Type B pancreatic cell (in vitro differentiated cells): ENCODE measurements at regions not wholly inside any gene's neighbourhood (a gene's known extent, or its start where the extent isn't known, plus 50 kb on each side); places are given as distances from the start of the nearest gene placed in this dataset.

Experiments
- DNase-seq: peaks from one replicate; pipeline ENCODE4 v3.0.0; 2021; ENCODE audit warnings: mixed read lengths; ENCODE audit not compliant: unreplicated experiment; ENCODE audit errors: extremely low spot score
- H3K27ac Mint-ChIP-seq: 2 replicates; pipeline ENCODE4 v1.8.0; 2021; ENCODE audit warnings: mild to moderate bottlenecking, mixed read lengths
- H3K27me3 Mint-ChIP-seq: 2 replicates; pipeline ENCODE4 v1.8.0; 2021; ENCODE audit warnings: mixed read lengths
- H3K36me3 Mint-ChIP-seq: 2 replicates; pipeline ENCODE4 v1.8.0; 2021; ENCODE audit warnings: mixed read lengths
- H3K4me1 Mint-ChIP-seq: one replicate; pipeline ENCODE4 v1.8.0; 2021; ENCODE audit warnings: mixed read lengths; ENCODE audit not compliant: unreplicated experiment
- H3K4me3 Mint-ChIP-seq: 2 replicates; pipeline ENCODE4 v1.8.0; 2021; ENCODE audit warnings: mild to moderate bottlenecking, mixed read lengths
- H3K9me3 Mint-ChIP-seq: 2 replicates; pipeline ENCODE4 v1.8.0; 2021; ENCODE audit warnings: mixed read lengths
- CTCF ChIP-seq: fragments of 200-600 bp; sonication (generic); conservative IDR thresholded peaks from 2 replicates; pipeline ENCODE4 v1.5.0; 2021; ENCODE audit warnings: antibody characterized with exemption, mild to moderate bottlenecking

- Mint-ChIP-seq H3K9me3 (peaks cover 5% of the 10 kb centered on the region), H3K4me1 (peaks cover 20% of the 10 kb centered on the region), H3K27ac (no peak overlapping the region), H3K4me3 (no peak overlapping the region), H3K36me3 (no peaks in the 10 kb centered on the region), H3K27me3 (no peaks in the 10 kb centered on the region)
- TF ChIP-seq CTCF, result no peak
- DNase-seq, result no peak
Observed at GRCh38 chr2:37784071-37784758, 112.8 kb upstream of the CDC42EP3 start.

- Mint-ChIP-seq H3K36me3 (no peaks in the 10 kb centered on the region), H3K27me3 (no peaks in the 10 kb centered on the region)
Observed at GRCh38 chr2:37784759-37785149, 113.3 kb upstream of the CDC42EP3 start.

GRCh38 chr2:37786191-37786698 lies 114.8 kb upstream of the CDC42EP3 start:
- Mint-ChIP-seq H3K4me1 (peaks cover under 1% of the 10 kb centered on the region), H3K27me3 (no peaks in the 10 kb centered on the region), H3K36me3 (no peaks in the 10 kb centered on the region), H3K27ac (no peak overlapping the region), H3K9me3 (peaks cover 10% of the 10 kb centered on the region), H3K4me3 (no peak overlapping the region)
- no peak for TF ChIP-seq CTCF
- no peak for DNase-seq

More at GRCh38 chr2:37784759-37785149, 113.3 kb upstream of the CDC42EP3 start:
- Mint-ChIP-seq H3K4me1 (peaks cover 16% of the 10 kb centered on the region), H3K4me3 (no peak overlapping the region), H3K9me3 (peaks cover 8% of the 10 kb centered on the region), H3K27ac (no peak overlapping the region)
- no peak for TF ChIP-seq CTCF
- DNase-seq, result no peak

GRCh38 chr2:37786854-37787253 lies 115.4 kb upstream of the CDC42EP3 start:
- no peak for TF ChIP-seq CTCF
- Mint-ChIP-seq H3K4me1 (no peaks in the 10 kb centered on the region), H3K4me3 (no peak overlapping the region), H3K27me3 (no peaks in the 10 kb centered on the region), H3K27ac (peak overlapping the region; percentile 8), H3K9me3 (peaks cover 10% of the 10 kb centered on the region), H3K36me3 (no peaks in the 10 kb centered on the region)
- DNase-seq, result no peak

GRCh38 chr2:37788602-37789209 lies 117.3 kb upstream of the CDC42EP3 start:
- Mint-ChIP-seq H3K36me3 (no peaks in the 10 kb centered on the region), H3K4me1 (peaks cover 4% of the 10 kb centered on the region), H3K9me3 (peaks cover 14% of the 10 kb centered on the region), H3K27me3 (no peaks in the 10 kb centered on the region), H3K27ac (no peak overlapping the region), H3K4me3 (no peak overlapping the region)
- DNase-seq, result no peak
- no peak for TF ChIP-seq CTCF
